Heart left ventricle (tissue), 16 donors: ENCODE measurements at regions not wholly inside any gene's neighbourhood (a gene's known extent, or its start where the extent isn't known, plus 50 kb on each side); places are given as distances from the start of the nearest gene placed in this dataset.

Source experiments
- ATAC-seq, 4 donors: fragments of 200-7000 bp; cut with Tn5 transposase; one replicate each; pipeline ENCODE4 v1.9.1; 2020 to 2022; ENCODE audit warnings: moderate library complexity in 4 of 4, mild to moderate bottlenecking in 3 of 4, moderate number of reproducible peaks in 1 of 4
- DNase-seq, 5 donors: peaks; one replicate each; pipeline ENCODE4 v3.0.0-alpha.2; 2020
- H3K27ac ChIP-seq, 12 donors: fragments of 200-600 bp; sonication (generic) in 4 of 12; one replicate each; pipeline versions ENCODE4 v1.5.0 to v1.8.0; 2016 to 2022; ENCODE audit warnings: mild to moderate bottlenecking in 2 of 12
- H3K27me3 ChIP-seq, 9 donors: fragments of 200-600 bp; sonication (generic) in 2 of 9; one replicate each; pipeline versions ENCODE4 v1.5.1 to v1.8.0; 2016 to 2022; ENCODE audit warnings: mild to moderate bottlenecking in 3 of 9
- H3K36me3 ChIP-seq, 9 donors: fragments of 200-600 bp; sonication (generic) in 2 of 9; one replicate each; pipeline versions ENCODE4 v1.5.0 to v1.8.0; 2018 to 2022; ENCODE audit warnings: mild to moderate bottlenecking in 2 of 9
- H3K4me1 ChIP-seq, 12 donors: fragments of 200-600 bp; sonication (generic) in 4 of 12; one replicate each; pipeline versions ENCODE4 v1.5.0 to v1.8.0; 2016 to 2022; ENCODE audit warnings: mild to moderate bottlenecking in 3 of 12
- H3K4me3 ChIP-seq, 12 donors: fragments of 200-600 bp; sonication (generic) in 4 of 12; one replicate each; pipeline versions ENCODE4 v1.5.0 to v1.8.0; 2017 to 2022; ENCODE audit warnings: mild to moderate bottlenecking in 9 of 12, moderate library complexity in 4 of 12
- H3K9me3 ChIP-seq, 12 donors: fragments of 200-600 bp; sonication (generic) in 4 of 12; one replicate each; pipeline versions ENCODE4 v1.5.0 to v1.8.0; 2016 to 2022; ENCODE audit warnings: mild to moderate bottlenecking in 1 of 12
- POLR2A ChIP-seq, 2 donors: fragments of 450-650 bp; IDR thresholded peaks; one replicate each; pipeline ENCODE4 v1.6.1; 2017; ENCODE audit warnings: antibody characterized with exemption in 2 of 2, mild to moderate bottlenecking in 2 of 2, moderate library complexity in 2 of 2
- WGBS, 4 donors: extraction: QIAGEN DNeasy Blood & Tissue Kit in 2 of 4; methylation state at CpG; one replicate each; pipeline versions ENCODE4 v1.1.5 to v1.1.7; 2013 to 2018; 5-methylcytosine and 5-hydroxymethylcytosine counted together
- intact Hi-C, 10 donors: fragments of 100-400 bp; cut with DNase I; formaldehyde crosslinking; loops; one replicate each; pipeline versions ENCODE4 v1.11.1 to v1.14.2; 2022
- TF ChIP-seq, protein P1 (sequence below), 12 donors: fragments of 200-600 bp; sonication (generic) in 4 of 12; IDR thresholded peaks; one replicate each; pipeline versions ENCODE4 v1.5.0 to v1.8.0; 2018 to 2022; ENCODE audit warnings: antibody characterized with exemption in 12 of 12, mild to moderate bottlenecking in 5 of 12
- donor health status: ischemic (EF 13 %, LVEDD 7.1; RV severe dilation, severe dysfunction).
- donor health status: healthy with polysubstance abuse.
- donor health status: DM: no; HTN: yes; CAD: no.
- donor health status: DM: no; HTN: no; CAD: no.
- donor health status: ischemic (EF 25% LVEDD 6.9; RV normal size, moderate dysfunction).
- donor health status: ischemic (EF 25% LVEDD 5.7; RV mildly dilated, moderate dysfunction).
- donor health status: healthy.
- donor health status: DM: yes; HTN: yes; CAD: no.
- donor health status: ischemic (EF 35%, LVEDD 5.7; RV mildly dilated, moderate dysfunction).
- donor health status: nonischemic (EF 11% LVEDD 7.7; RV severe dilation, severe dysfunction).
- donor health status: DM: yes; HTN: yes; CAD: no.
- donor health status: PGD.
- donor health status: ischemic (EF 29% LVEDD 5.4; RV normal size, mild dysfunction).
- donor health status: nonischemic (EF 23%, LVEDD 6.1; RV moderate dilation, normal function).

DNA sequence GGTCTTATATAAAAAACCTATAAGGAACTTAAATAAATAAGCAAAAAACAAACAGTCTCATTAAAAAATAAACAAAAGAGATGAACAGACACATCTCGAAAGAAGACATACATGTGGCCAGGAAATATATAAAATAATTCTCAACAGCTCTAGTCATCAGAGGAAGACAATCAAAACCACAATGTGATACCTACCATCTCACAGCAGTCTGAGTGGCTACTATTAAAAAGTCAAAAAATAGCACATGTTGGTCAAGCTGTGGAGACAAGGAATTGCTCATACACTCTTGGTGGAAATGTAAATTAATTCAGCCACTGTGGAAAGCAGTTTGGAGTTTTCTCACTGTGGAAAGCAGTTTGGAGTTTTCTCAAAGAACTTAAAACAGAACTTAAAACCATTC, 100.3 kb upstream of the ADAMTS5 start:
- H3K36me3 ChIP-seq = no peaks in the 10 kb centered on the region
- peaks cover 0 to 25% (median 3%) of the 10 kb centered on the region in 12 donors for H3K9me3 ChIP-seq
- H3K4me1 ChIP-seq = peaks cover 0 to 6% (median 3%) of the 10 kb centered on the region in 12 donors
- intact Hi-C loops = no loop called here
- no peak overlapping the region for H3K27ac ChIP-seq
- TF ChIP-seq, protein P1, sequence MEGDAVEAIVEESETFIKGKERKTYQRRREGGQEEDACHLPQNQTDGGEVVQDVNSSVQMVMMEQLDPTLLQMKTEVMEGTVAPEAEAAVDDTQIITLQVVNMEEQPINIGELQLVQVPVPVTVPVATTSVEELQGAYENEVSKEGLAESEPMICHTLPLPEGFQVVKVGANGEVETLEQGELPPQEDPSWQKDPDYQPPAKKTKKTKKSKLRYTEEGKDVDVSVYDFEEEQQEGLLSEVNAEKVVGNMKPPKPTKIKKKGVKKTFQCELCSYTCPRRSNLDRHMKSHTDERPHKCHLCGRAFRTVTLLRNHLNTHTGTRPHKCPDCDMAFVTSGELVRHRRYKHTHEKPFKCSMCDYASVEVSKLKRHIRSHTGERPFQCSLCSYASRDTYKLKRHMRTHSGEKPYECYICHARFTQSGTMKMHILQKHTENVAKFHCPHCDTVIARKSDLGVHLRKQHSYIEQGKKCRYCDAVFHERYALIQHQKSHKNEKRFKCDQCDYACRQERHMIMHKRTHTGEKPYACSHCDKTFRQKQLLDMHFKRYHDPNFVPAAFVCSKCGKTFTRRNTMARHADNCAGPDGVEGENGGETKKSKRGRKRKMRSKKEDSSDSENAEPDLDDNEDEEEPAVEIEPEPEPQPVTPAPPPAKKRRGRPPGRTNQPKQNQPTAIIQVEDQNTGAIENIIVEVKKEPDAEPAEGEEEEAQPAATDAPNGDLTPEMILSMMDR (IDR thresholded peaks at IDR 0.05) = no peak
- TF ChIP-seq POLR2A (IDR thresholded peaks at IDR 0.05) = no peak
- DNase-seq = no peak
- no peak for ATAC-seq
- no peaks in the 10 kb centered on the region for H3K27me3 ChIP-seq
- H3K4me3 ChIP-seq = no peak overlapping the region
- 83 to 95% (median 90%) methylated on average over 1 of the region's 1 CpG for WGBS, 4 donors

DNA sequence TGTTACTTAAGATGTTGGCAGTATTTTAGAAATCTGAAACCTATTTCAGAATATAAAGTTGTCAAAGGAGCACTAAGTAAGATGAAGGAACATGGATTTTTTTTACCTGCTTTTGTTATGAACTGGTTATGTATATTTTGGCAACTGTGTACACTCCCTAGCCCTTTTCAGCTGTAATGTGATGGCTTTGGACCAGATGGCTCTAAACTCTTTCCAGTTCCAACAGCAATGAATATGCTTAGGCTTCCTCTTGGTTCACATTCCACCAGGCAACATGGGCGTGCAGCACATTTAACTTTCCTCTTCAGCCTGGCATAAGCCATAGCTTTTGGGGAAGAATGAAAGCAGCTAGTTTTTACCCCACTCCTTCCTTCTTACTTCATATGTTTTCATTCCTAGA, 95.6 kb upstream of the ADAMTS5 start:
- intact Hi-C loops = no loop called here
- 68 to 90% (median 81%) methylated on average over 1 of the region's 1 CpG for WGBS, 4 donors
- Histone ChIP-seq H3K9me3 (peaks cover 0 to 28% (median 3%) of the 10 kb centered on the region in 12 donors), H3K36me3 (no peaks in the 10 kb centered on the region), H3K27me3 (no peaks in the 10 kb centered on the region), H3K4me3 (no peak overlapping the region), H3K27ac (no peak overlapping the region), H3K4me1 (no peaks in the 10 kb centered on the region)
- TF ChIP-seq, protein P1 (IDR thresholded peaks at IDR 0.05) = no peak
- TF ChIP-seq POLR2A (IDR thresholded peaks at IDR 0.05) = no peak
- ATAC-seq (no peak), DNase-seq (no peak)

DNA sequence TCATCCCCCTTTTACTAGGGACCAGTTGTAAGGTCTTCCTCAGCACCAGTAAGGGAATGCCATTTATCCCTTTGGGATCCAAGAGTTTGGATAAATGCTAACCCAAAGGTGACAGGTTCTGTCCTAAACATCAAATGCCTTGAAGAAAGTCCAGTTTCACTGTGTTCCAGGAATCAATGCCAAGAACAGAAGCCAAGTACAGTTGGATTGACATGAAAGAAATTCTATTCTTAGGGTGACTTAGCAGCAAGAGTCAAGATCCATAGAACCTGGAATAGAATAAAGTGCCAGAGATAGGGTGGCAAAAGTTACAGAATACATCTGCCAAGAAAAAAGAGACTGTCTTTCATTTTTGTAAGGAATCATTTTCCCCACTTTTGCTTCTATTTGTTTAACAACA, 94.9 kb upstream of the ADAMTS5 start:
- intact Hi-C loops = no loop called here
- peaks cover 0 to 28% (median 3%) of the 10 kb centered on the region in 12 donors for H3K9me3 ChIP-seq
- DNase-seq (no peak), ATAC-seq (peak in 1 of 4 donors; percentile 51)
- no peaks in the 10 kb centered on the region for H3K4me1 ChIP-seq
- H3K27me3 ChIP-seq = no peaks in the 10 kb centered on the region
- TF ChIP-seq, protein P1 (IDR thresholded peaks at IDR 0.05) = no peak
- no peak for TF ChIP-seq POLR2A (IDR thresholded peaks at IDR 0.05)
- H3K27ac ChIP-seq = no peak overlapping the region
- no peak overlapping the region for H3K4me3 ChIP-seq
- no peaks in the 10 kb centered on the region for H3K36me3 ChIP-seq

- H3K27ac ChIP-seq = no peak overlapping the region
- TF ChIP-seq, protein P1 (IDR thresholded peaks at IDR 0.05) = no peak
- H3K4me1 ChIP-seq = no peaks in the 10 kb centered on the region
- intact Hi-C loops = no loop called here
- no peak overlapping the region for H3K4me3 ChIP-seq
- DNase-seq (no peak), ATAC-seq (no peak)
- H3K9me3 ChIP-seq = peaks cover 0 to 28% (median 3%) of the 10 kb centered on the region in 12 donors
- WGBS, 4 donors = 86 to 97% (median 92%) methylated on average over 2 of the region's 2 CpGs
- H3K27me3 ChIP-seq = no peaks in the 10 kb centered on the region
- no peaks in the 10 kb centered on the region for H3K36me3 ChIP-seq
Observed at GRCh38 chr21:27060190-27060589, 93.3 kb upstream of the ADAMTS5 start.
